HepG2 (cell line): ENCODE measurements at regions not wholly inside any gene's neighbourhood (a gene's known extent, or its start where the extent isn't known, plus 50 kb on each side); places are given as distances from the start of the nearest gene placed in this dataset.

Source experiments
- ATAC-seq: fragments of 200-7000 bp; cut with Tn5 transposase; 3 replicates; pipeline ENCODE4 v1.9.1; 2020; ENCODE audit warnings: mild to moderate bottlenecking, moderate library complexity
- BruUV-seq: library from RNA; stranded (reverse); fragments of 400-500 nt; replicated peaks from 2 replicates; lab custom pipeline; 2021; lab: Mats Ljungman, UMichigan
- CTCF ChIA-PET: fragments of 300-600 bp; formaldehyde crosslinking; extraction: SDS; loops from one replicate; lab custom pipeline; 2021; ENCODE audit warnings: low total read pairs, inconsistent platforms, low intra/inter-chr PET ratio; lab: Yijun Ruan, JAX
- POLR2A ChIA-PET: fragments of 350-600 bp; sonication (Branson Sonifier 250); formaldehyde crosslinking; loops from one replicate; lab custom pipeline; 2020; ENCODE audit warnings: antibody characterized with exemption, inconsistent platforms; lab: Yijun Ruan, JAX
- DNase-seq: peaks from one replicate; pipeline ENCODE4 v3.0.0-alpha.2; 2015; ENCODE audit warnings: low spot score
- FAIRE-seq: peaks from 3 replicates; lab custom pipeline; 2011; peaks lifted over from hg19 to GRCh38; lab: Jason Lieb, UNC
- H2AFZ ChIP-seq: one replicate; pipeline ENCODE4 v1.6.1; 2011; ENCODE audit warnings: low read length, inconsistent platforms
- H3K27ac ChIP-seq: fragments of 300-600 bp; 3 replicates; pipeline ENCODE4 v1.8.0; 2011; ENCODE audit warnings: mixed run types, mild to moderate bottlenecking, mixed read lengths, low read length, inconsistent platforms; ENCODE audit not compliant: insufficient read depth; ENCODE audit errors: extremely low read length
- H3K27me3 ChIP-seq, 2 experiments: fragments of 200-600 bp in 1 of 2; 2 replicates in 1 of 2; 3 replicates in 1 of 2; pipeline versions ENCODE4 v1.6.0 to v1.8.0; 2011; ENCODE audit warnings: low read length in 2 of 2, mild to moderate bottlenecking in 2 of 2, moderate library complexity in 2 of 2, inconsistent platforms in 1 of 2; ENCODE audit not compliant: insufficient read depth in 2 of 2, control insufficient read depth in 1 of 2
- H3K36me3 ChIP-seq, 2 experiments: fragments of 200-600 bp in 1 of 2; replicated peaks in 1 of 2; 2 replicates in 1 of 2; 3 replicates in 1 of 2; pipeline versions ENCODE4 v1.5.1 to v1.8.0; 2011; ENCODE audit warnings: low read length in 2 of 2, inconsistent platforms in 1 of 2; ENCODE audit not compliant: insufficient read depth in 2 of 2, control insufficient read depth in 1 of 2
- H3K4me1 ChIP-seq: 2 replicates; pipeline ENCODE4 v1.5.1; 2012; ENCODE audit warnings: low read length, inconsistent platforms; ENCODE audit not compliant: insufficient read depth
- H3K4me2 ChIP-seq: 2 replicates; pipeline ENCODE4 v1.6.0; 2011; ENCODE audit warnings: low read depth, low read length, inconsistent platforms
- H3K4me3 ChIP-seq, 3 experiments: fragments of 200-600 bp in 1 of 3; sonication (generic), shearing (Covaris generic) in 1 of 3; replicated peaks in 1 of 3; 2 replicates each; pipeline ENCODE4 v1.5.1; 2011 to 2016; ENCODE audit warnings: low read length in 3 of 3, inconsistent platforms in 2 of 3, low read depth in 2 of 3, mild to moderate bottlenecking in 2 of 3, control low read depth in 1 of 3, mixed read lengths in 1 of 3; ENCODE audit not compliant: insufficient read depth in 1 of 3
- H3K79me2 ChIP-seq: one replicate; pipeline ENCODE4 v1.6.1; 2011; ENCODE audit warnings: low read length, inconsistent platforms; ENCODE audit not compliant: insufficient read depth
- H3K9ac ChIP-seq: 2 replicates; pipeline ENCODE4 v1.6.0; 2011; ENCODE audit warnings: mild to moderate bottlenecking, low read depth, low read length, inconsistent platforms; ENCODE audit not compliant: insufficient read depth
- H3K9me3 ChIP-seq: 2 replicates; pipeline ENCODE4 v1.5.1; 2012; ENCODE audit warnings: mild to moderate bottlenecking, low read length
- H4K20me1 ChIP-seq: 2 replicates; pipeline ENCODE4 v1.6.0; 2011; ENCODE audit warnings: inconsistent platforms, mild to moderate bottlenecking, low read length, moderate library complexity; ENCODE audit not compliant: insufficient read depth
- ATAD3A ChIP-seq: sonication (generic); formaldehyde crosslinking; IDR thresholded peaks from 2 replicates; pipeline ENCODE4 v1.4.0; 2020; ENCODE audit warnings: missing genetic modification reagents
- EZH2 ChIP-seq: conservative IDR thresholded peaks from 2 replicates; pipeline ENCODE4 v1.6.1; 2012; ENCODE audit warnings: mild to moderate bottlenecking, low read depth, low read length, moderate library complexity
- FOXA1 ChIP-seq, 2 experiments: fragments of 450-650 bp in 1 of 2; sonication (generic) in 1 of 2; formaldehyde crosslinking in 1 of 2; IDR thresholded peaks; 2 replicates each; pipeline versions ENCODE4 v1.4.0 to v1.6.1; 2016 to 2020; ENCODE audit warnings: missing genetic modification reagents in 1 of 2
- MAFF ChIP-seq: IDR thresholded peaks from 2 replicates; pipeline ENCODE4 v1.6.1; 2011; ENCODE audit warnings: low read depth, low read length, improper control_type of control experiment
- NFYC ChIP-seq: IDR thresholded peaks from 2 replicates; pipeline ENCODE4 v1.6.1; 2016; ENCODE audit warnings: missing genetic modification reagents, missing compliant biosample characterization
- NR3C1 ChIP-seq: sonication (generic); formaldehyde crosslinking; IDR thresholded peaks from 2 replicates; pipeline ENCODE4 v1.4.0; 2020; ENCODE audit warnings: missing genetic modification reagents
- RAD21 ChIP-seq: fragments of 450-650 bp; formaldehyde crosslinking; IDR thresholded peaks from 2 replicates; pipeline ENCODE4 v1.5.0; 2020; ENCODE audit warnings: mild to moderate bottlenecking
- SYNCRIP ChIP-seq: fragments of 200-400 bp; formaldehyde crosslinking; IDR thresholded peaks from 2 replicates; pipeline ENCODE4 v1.6.1; 2018; ENCODE audit warnings: mild to moderate bottlenecking, low read depth, low read length; ENCODE audit not compliant: insufficient read depth
- ZFP37 ChIP-seq: sonication (generic); formaldehyde crosslinking; IDR thresholded peaks from 2 replicates; pipeline ENCODE4 v1.4.0; 2020; ENCODE audit warnings: missing genetic modification reagents, borderline replicate concordance
- ZNF10 ChIP-seq: sonication (generic); formaldehyde crosslinking; IDR thresholded peaks from 2 replicates; pipeline ENCODE4 v1.4.0; 2020; ENCODE audit warnings: mild to moderate bottlenecking, low read depth, missing genetic modification reagents, borderline replicate concordance
- WGBS: methylation state at CpG from one replicate; pipeline ENCODE4 v1.1.6; 2017; ENCODE audit warnings: low lambda C conversion rate; 5-methylcytosine and 5-hydroxymethylcytosine counted together
- in situ Hi-C: cut with HindIII; loops from 2 replicates; pipeline ENCODE4 v1.10.0; 2017; ENCODE audit warnings: low pct_unique_long_range_greater_than_20kb; ENCODE audit not compliant: extremely low pct_ligation_motif_present
- intact Hi-C: fragments of 100-400 bp; cut with micrococcal nuclease; formaldehyde crosslinking; loops from one replicate; pipeline ENCODE4 v1.10.0; 2022; ENCODE audit not compliant: unreplicated experiment
- TF ChIP-seq, protein P1 (sequence below): sonication (generic); formaldehyde crosslinking; IDR thresholded peaks from 2 replicates; pipeline ENCODE4 v1.4.0; 2020; ENCODE audit warnings: low read depth, missing genetic modification reagents
- TF ChIP-seq, protein P2 (sequence below): sonication (generic); formaldehyde crosslinking; conservative IDR thresholded peaks from 2 replicates; pipeline ENCODE4 v1.4.0; 2020; ENCODE audit warnings: mild to moderate bottlenecking, missing genetic modification reagents, moderate library complexity
- TF ChIP-seq, protein P3 (sequence below): sonication (generic); formaldehyde crosslinking; IDR thresholded peaks from 2 replicates; pipeline ENCODE4 v1.8.0; 2023; ENCODE audit warnings: mild to moderate bottlenecking, missing genetic modification reagents

DNA sequence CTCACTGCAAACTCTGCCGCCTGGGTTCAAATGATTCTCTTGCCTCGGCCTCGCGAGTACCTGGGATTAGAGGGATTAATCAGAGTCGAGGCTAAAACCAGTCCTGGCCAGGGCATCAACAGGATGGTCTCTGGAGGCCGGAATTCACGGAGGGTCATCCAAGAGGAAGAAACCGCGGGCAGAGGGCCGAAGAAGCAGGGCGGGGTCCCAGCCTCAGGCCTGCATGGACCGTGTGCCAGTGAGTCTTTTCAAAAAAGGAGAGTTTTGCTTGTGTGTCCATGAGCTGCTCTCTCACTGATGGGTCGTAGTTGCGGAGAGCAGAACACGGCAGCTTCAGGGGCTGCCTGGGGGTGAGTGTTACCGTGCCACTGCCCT lies 295.1 kb upstream of the ZNF337 start:
- DNase-seq (no peak), FAIRE-seq (no peak), ATAC-seq (no peak)
- Histone ChIP-seq H2AFZ (no peak overlapping the region), H3K36me3 (no peaks in the 10 kb centered on the region), H3K4me1 (no peaks in the 10 kb centered on the region), H3K4me2 (no peak overlapping the region), H4K20me1 (no peaks in the 10 kb centered on the region), H3K79me2 (no peaks in the 10 kb centered on the region), H3K9me3 (no peaks in the 10 kb centered on the region), H3K9ac (no peak overlapping the region), H3K27me3 (peaks cover 0 to 25% of the 10 kb centered on the region in 2 experiments; a peak in 2 of 5 replicates), H3K27ac (no peak overlapping the region), H3K4me3 (no peak overlapping the region)
- ChIA-PET CTCF (no interaction called here), POLR2A (no interaction called here)
- BruUV-seq: no TSS peak
- intact Hi-C loops (no loop called here), in situ Hi-C loops (no loop called here)
- 42% methylated on average over 16 of the region's 16 CpGs for WGBS
- no peak for TF ChIP-seq EZH2
- TF ChIP-seq RAD21 (CRISPR knock-in tag): no peak
- no peak for TF ChIP-seq SYNCRIP
- TF ChIP-seq, protein P1, sequence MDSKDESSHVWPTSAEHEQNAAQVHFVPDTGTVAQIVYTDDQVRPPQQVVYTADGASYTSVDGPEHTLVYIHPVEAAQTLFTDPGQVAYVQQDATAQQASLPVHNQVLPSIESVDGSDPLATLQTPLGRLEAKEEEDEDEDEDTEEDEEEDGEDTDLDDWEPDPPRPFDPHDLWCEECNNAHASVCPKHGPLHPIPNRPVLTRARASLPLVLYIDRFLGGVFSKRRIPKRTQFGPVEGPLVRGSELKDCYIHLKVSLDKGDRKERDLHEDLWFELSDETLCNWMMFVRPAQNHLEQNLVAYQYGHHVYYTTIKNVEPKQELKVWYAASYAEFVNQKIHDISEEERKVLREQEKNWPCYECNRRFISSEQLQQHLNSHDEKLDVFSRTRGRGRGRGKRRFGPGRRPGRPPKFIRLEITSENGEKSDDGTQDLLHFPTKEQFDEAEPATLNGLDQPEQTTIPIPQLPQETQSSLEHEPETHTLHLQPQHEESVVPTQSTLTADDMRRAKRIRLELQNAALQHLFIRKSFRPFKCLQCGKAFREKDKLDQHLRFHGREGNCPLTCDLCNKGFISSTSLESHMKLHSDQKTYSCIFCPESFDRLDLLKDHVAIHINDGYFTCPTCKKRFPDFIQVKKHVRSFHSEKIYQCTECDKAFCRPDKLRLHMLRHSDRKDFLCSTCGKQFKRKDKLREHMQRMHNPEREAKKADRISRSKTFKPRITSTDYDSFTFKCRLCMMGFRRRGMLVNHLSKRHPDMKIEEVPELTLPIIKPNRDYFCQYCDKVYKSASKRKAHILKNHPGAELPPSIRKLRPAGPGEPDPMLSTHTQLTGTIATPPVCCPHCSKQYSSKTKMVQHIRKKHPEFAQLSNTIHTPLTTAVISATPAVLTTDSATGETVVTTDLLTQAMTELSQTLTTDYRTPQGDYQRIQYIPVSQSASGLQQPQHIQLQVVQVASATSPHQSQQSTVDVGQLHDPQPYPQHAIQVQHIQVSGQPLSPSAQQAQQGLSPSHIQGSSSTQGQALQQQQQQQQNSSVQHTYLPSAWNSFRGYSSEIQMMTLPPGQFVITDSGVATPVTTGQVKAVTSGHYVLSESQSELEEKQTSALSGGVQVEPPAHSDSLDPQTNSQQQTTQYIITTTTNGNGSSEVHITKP: no peak
- TF ChIP-seq NFYC (CRISPR knock-in tag): no peak
- TF ChIP-seq, protein P2, sequence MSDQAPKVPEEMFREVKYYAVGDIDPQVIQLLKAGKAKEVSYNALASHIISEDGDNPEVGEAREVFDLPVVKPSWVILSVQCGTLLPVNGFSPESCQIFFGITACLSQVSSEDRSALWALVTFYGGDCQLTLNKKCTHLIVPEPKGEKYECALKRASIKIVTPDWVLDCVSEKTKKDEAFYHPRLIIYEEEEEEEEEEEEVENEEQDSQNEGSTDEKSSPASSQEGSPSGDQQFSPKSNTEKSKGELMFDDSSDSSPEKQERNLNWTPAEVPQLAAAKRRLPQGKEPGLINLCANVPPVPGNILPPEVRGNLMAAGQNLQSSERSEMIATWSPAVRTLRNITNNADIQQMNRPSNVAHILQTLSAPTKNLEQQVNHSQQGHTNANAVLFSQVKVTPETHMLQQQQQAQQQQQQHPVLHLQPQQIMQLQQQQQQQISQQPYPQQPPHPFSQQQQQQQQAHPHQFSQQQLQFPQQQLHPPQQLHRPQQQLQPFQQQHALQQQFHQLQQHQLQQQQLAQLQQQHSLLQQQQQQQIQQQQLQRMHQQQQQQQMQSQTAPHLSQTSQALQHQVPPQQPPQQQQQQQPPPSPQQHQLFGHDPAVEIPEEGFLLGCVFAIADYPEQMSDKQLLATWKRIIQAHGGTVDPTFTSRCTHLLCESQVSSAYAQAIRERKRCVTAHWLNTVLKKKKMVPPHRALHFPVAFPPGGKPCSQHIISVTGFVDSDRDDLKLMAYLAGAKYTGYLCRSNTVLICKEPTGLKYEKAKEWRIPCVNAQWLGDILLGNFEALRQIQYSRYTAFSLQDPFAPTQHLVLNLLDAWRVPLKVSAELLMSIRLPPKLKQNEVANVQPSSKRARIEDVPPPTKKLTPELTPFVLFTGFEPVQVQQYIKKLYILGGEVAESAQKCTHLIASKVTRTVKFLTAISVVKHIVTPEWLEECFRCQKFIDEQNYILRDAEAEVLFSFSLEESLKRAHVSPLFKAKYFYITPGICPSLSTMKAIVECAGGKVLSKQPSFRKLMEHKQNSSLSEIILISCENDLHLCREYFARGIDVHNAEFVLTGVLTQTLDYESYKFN: no peak
- TF ChIP-seq MAFF: no peak
- no peak for TF ChIP-seq FOXA1 (IDR thresholded peaks at IDR 0.05)
- no peak for TF ChIP-seq FOXA1 (CRISPR knock-in tag; IDR thresholded peaks at IDR 0.05)
- TF ChIP-seq ZNF10 (CRISPR knock-in tag): no peak
- no peak for TF ChIP-seq ATAD3A (CRISPR knock-in tag)
- TF ChIP-seq NR3C1 (CRISPR knock-in tag): no peak
- TF ChIP-seq, protein P3, sequence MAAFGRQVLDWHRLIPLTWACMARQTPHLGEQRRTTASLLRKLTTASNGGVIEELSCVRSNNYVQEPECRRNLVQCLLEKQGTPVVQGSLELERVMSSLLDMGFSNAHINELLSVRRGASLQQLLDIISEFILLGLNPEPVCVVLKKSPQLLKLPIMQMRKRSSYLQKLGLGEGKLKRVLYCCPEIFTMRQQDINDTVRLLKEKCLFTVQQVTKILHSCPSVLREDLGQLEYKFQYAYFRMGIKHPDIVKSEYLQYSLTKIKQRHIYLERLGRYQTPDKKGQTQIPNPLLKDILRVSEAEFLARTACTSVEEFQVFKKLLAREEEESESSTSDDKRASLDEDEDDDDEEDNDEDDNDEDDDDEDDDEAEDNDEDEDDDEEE: no peak
- TF ChIP-seq ZFP37 (CRISPR knock-in tag): no peak
